NCI-H526 (cell line): ENCODE measurements at regions not wholly inside any gene's neighbourhood (a gene's known extent, or its start where the extent isn't known, plus 50 kb on each side); places are given as distances from the start of the nearest gene placed in this dataset.
A peak's percentile ranks its signal among the peaks of the same experiment; 100 is the strongest.

Experiments
- DNase-seq, 2 experiments: peaks; one replicate each; lab custom pipeline; 2025; lab: John Stamatoyannopoulos, UW

DNA sequence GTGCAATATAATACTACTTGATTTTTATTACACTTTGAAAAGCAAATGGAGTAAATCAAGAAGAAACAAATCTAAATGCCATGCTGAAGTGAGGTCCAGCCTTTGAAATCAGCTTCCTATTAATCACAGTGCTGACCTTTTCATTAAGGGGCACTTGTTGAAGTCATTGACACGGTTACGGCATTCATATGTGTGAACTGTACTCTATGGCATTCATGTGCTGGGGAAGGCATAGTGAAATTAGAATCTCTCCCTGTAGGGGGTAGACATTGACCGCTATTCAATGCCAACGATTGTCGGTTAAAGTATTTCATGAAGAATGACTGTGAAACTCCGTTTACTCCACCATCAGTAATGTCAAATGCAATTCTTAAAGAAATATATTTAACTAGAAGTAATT, 296.1 kb upstream of the SEMA3A start:
- no peak for DNase-seq

DNA sequence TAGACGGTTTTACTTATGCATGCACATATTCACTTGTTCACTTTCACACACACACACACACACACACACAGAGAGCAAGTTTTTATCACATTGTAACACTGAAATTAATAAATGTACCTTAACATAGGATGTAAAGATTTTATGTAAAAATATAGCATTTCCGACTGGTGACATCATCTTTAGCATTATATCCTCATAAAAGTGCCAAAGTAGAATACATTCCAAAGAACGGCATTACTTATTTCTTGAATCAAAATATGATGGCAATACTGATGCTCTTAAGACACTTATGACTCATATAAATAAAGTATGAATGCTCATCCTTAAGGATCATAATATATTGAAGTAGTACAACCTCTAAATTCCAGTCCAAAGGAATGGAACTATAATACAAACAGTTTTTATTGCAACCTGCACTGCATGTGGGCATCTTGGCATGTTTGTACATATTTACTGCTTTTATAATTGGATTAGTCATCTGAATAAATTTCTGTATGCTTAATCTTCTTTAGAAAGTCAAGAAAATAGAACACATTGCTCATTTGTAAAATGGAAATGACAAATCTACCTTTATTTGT, 290.0 kb upstream of the SEMA3A start:
- DNase-seq: no peak

DNA sequence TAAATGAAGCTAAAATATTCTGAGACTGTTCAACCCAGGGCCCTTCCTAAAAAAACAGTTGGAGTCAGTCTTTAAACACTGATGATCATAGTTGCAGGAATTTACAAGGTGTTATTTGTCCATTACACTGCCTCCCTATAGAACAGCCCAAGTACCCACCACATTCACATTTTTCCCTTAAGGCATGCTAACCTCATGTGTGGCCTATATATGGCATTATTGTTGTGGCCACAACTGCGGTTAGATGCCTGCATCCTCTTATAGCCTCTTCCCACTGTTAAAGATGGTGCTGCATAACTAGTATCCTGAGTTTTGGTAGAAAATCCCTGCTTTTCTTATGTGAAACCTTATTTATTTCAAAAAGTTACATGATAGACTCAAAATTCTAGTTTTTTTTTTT, 287.9 kb upstream of the SEMA3A start:
- DNase-seq: no peak

DNA sequence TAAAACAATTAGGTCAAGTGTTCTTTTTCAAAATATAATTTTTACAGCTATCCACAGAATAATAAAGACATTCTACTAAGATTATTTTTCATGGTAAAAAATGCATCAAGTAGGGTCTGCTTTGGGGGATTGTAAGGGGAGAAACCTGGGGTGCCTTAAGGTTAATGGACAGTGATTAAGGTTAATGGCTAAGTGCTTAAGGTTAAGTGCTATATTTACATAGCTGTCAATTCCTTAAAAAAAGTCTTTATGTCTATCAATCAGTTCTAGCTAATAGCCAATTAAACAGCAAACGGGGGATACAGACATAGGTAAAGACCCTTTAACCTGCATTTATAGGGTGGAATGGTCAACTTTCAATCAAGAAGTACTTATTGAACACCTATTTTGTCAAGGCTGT, 284.5 kb upstream of the SEMA3A start:
- no peak for DNase-seq

DNA sequence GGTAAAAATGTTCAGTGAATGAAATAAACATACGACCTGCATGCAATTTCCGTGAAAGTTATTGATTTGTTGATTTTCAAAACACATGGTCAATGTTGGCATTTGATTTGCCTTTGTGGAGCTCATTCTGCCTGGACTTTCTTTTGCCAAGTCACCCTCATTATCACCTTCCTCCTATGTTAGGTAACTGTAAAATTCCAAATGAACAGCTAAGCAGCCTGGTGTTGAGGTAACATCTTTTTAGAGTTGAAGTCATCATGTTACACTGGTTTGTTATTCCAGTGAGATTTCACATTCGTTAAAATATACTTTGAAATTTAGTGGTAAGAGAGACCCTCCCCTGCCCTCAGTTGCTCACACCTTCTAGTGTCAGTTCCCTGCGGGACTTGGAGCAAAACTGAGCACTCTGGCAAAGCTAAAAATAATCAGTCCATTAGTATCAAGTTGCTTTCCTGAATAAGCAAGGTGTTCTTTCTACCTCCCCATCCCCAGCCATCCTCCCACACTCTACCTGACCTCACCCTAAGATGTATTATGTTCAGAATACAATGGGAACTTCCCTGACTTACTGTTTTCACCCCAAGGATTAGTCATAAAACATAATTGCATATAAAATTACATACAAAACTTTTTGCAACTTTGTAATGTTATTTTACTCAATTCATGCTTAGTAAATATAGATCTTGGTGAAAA, 283.3 kb upstream of the SEMA3A start:
- no peak for DNase-seq

DNA sequence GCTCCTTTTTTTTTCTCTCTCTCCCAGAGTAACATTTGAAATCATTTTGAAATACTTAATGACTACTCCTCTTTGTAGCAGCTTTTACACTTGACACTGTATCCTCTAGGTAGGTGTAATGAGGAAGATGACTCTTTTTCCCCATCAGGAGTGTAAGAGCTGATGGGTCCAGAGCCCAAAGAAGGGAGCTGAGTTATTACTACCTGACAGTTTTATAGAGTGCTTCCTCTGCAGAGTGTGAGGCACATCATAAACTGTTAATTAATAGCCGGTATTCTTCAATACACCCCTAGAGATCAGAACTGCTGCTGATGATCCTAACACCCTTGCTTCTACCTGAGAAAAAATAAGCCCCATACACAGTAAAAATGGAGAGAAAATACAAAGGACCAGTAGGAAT, 279.8 kb upstream of the SEMA3A start:
- DNase-seq: no peak

DNA sequence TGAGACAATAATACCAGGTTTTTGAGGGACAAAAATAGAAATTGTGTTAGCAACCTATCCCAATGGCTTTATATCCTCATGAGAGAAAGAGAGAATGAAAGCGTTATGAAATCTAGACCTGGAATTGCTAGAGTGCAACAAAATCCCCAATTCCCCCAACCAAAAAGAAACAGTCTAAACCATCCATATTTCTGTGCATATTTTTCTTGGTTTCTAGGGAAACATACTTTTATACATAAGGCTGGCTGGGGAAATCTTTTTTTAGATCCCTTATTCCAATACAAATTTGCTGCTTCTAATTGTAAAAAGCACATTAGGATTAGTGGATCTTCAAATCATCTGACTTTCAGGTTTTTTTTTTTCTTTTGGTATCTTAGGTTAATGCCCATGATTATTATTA, 277.0 kb upstream of the SEMA3A start:
- no peak for DNase-seq

DNA sequence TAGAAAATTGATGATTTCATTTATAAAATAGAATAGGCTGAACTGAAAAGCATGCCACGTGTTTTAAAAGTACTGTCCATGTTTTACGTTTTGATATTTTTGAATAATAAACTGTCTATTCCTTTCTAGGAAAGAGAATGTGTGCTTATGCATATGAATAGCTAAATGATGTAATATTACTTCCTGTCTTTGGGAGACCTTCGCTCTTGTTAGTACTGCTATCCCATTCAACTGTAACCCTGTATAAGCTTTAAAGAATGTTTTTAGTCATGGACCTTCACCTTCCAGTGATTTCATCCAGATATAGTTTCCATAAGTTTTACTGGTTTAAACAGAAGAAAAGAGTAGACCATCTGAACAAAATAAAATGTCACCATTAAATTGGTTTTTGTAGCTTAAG, 274.4 kb upstream of the SEMA3A start:
- DNase-seq: no peak

DNA sequence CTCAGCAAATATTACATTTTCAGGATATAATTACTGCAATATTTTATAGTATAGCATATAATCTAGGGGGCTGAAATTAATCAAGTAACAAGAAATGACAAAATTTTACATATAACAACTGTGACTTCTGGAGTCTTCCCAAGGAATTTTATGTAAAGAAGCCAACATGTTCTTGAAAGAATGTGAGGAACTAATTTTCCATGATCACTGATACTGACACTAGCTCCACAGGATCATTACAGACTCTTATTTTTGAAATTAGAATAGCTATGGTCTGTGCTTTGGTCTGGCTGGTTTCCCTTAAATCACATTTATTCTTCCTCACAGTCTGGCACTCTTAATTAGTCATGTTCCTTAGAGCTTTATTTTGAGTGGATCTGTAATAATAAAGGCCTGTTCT, 267.7 kb upstream of the SEMA3A start:
- no peak for DNase-seq

DNA sequence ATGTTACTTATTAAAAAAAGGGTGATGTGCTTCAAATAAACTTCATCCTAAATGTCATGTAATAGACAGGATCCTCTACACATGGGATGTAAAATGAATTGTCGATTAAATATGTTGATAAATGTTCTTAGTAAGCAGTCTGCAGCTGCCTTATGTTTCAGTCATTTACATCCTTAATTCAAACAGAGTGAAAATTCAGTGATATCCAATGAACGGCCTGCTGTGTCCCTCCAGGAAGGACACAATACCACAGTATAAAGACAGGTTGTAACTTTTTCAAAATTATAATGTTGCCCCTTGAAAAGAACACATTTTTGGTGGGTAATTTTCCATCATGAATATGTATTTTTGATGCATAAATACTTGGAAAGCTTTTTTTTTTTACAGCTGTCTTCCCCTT, 266.5 kb upstream of the SEMA3A start:
- DNase-seq: no peak

DNA sequence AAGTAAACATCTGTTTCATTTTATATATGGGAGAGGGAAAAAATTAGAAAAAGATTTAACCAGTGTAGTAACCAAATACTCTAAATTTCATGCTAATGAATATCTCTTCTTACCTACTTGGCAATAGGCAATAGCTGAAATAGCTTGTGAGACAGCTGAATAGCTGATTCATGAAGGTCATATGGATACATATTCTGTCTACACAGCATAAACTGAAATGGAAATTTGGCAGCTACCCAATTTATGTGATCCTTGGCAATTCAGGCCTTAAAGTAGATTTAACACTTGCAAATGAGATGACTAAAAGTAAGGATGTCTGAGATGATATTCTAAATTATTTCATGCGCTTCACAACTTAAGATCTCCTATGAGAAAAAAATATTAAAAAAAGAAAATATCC, 261.2 kb upstream of the SEMA3A start:
- peak in 1 of 2 experiments; percentile 8 for DNase-seq

DNA sequence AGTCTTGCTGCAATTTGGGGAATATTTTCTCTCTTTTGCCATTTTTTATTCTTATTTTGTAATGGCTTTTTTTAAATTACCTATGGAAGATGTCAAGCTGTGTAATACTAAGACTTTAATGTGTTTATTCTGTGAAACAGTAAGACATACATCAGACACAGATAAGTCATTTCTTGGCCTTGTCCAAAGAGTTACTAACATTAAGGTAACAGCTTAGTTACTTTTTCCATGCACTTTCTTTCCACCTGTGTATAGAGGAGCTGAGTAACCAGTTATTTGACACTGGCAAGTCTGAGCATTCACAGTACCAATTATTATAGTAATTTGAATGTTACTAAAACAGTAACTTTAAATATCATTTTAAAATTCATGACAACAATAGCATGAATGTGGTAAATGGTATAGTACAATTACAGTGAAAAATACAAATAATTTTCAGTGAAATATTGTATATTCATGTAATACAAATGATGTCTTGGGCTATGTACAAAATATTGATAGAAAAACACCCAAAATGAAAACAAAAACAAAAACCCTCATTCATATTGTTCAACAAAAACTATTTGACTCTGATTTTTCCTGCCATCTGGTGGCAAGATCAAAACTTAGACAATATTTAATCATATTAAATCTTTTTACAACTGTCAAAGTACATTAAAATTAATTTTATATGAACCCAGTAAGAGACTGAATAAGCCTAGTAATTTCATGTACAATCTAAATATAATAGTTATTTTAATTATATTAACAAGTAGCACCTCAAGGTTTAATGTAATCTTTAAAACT, 259.8 kb upstream of the SEMA3A start:
- DNase-seq: no peak

DNA sequence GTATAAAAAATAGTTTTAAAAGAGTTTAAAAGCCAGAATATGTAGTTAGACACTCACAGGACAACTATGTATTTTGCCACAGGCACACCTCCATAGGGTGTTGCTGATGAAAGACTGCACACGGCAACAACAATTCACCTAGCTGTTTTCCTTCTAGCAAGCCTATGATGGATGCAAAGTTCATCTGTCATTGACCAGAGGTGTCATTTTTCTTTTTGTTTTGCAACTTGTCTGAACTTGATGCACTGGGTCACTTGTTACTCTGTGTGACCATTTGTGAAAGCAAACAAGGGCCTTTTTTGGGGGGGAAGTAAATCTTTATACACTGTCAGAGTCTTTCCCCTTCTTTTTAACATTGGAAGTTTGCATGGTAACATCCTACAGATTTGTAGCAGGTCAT, 258.0 kb upstream of the SEMA3A start:
- no peak for DNase-seq

DNA sequence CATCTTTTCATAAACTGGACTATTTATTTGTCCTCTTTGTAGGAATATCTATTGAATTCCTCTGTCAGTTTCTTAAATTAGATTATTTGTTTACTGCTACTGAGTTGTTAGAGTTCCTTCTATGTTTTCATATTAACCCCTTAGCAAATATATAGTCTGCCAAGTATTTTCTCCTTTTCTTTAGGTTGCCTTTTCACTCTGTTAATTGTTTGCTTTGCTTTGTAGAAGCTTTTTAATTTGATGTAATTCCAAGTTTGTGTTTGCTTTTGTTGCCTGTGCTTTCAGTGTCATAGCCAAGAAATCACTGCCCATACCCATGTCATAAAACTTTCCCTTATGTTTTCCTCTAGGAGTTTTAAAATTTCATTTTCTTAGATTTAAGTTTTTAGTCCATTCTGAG, 256.2 kb upstream of the SEMA3A start:
- DNase-seq: no peak

DNA sequence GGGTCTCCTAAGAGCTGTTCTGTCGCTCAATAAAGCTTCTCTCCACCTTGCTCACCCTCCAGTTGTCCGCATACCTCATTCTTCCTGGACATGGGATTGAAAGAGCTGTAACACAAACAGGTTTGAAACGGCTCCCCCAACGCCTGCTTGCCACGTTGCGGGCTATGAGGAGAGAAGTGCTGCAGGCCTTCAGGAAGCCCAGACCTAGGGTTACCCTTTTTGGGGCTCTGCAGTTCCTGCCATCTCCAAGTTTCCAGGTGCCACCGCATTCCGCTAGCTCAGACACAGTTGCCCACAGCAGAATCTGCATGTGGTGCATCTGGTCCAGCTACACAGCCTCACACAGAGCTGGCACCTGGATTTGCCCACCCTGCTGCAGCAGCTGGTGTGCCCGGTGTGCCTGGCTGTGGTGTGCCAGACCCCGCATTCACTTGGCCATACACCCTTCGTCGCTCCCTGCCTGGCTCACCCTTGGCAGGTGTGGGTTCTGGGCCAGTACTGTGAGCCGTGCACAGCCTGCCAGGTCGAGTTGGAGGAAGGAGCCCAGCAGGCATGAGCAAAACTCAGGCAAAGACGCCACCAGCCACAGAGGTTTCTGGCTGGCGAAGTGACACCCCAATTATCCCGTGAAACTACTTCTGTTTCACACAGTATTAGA, 253.2 kb upstream of the SEMA3A start:
- DNase-seq: no peak

DNA sequence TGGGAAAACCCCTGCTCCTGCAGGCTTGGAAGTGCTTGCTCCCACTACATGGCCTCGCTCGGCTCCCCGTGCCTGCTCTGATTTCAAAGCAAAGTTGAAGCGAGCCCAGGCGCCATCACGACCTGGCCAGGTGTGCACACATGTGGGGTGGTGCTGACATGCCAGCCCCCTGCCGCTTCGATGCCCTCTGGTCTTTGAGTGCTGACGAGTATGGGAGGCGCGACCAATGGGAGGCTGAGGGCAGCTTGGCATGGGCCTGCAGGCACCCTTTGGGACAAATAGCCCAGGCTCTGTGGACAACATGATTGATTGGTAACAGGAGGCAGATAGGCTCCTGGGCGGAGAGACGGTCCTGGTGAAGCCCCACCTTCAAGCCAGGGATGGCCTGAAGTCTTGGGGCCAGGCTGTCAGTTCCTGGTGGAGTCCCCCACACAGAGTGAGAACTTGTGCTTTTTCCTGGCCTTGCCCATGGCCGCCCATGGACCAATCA, 252.4 kb upstream of the SEMA3A start:
- DNase-seq: no peak

DNA sequence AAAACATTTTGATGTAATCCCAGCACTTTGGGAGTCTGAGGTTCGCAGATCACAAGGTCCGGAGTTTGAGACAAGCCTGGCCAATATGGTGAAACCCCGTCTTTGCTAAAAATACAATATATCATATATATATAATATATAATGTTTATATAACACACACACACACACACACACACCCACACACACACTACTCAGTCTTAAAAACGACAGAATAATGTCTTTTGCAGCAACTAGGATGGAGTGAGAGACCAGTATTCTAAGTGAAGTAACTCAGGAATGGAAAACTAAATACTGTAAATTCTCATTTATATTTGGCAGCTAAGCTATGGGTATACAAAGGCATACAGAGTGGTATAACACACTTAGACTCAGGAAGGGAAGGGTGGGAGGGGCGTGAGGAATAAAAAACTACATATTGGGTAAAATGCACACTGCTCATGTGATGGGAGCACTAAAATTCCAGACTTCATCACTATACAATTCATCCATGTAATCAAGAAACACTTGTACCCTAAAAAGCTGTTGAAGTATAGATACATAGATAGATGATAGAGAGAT, 231.2 kb upstream of the SEMA3A start:
- DNase-seq: no peak

DNA sequence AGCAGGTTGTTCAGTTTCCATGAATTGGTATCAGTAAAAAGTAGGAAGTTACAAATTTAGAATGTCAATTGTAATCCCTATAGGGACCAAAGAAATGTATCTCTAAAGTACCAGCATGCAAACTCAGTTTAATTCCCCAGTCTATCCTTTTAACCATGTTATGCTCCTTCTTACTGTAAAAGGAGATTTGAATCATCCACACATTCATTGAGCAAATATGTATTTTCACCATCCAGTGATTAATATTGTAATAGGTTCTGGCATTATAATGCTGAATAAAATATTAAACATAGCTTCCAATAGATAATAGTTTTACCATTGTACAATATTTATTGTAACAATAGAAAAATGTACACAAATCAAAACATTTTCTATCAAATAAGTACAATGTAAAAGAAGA, 228.2 kb upstream of the SEMA3A start:
- no peak for DNase-seq

DNA sequence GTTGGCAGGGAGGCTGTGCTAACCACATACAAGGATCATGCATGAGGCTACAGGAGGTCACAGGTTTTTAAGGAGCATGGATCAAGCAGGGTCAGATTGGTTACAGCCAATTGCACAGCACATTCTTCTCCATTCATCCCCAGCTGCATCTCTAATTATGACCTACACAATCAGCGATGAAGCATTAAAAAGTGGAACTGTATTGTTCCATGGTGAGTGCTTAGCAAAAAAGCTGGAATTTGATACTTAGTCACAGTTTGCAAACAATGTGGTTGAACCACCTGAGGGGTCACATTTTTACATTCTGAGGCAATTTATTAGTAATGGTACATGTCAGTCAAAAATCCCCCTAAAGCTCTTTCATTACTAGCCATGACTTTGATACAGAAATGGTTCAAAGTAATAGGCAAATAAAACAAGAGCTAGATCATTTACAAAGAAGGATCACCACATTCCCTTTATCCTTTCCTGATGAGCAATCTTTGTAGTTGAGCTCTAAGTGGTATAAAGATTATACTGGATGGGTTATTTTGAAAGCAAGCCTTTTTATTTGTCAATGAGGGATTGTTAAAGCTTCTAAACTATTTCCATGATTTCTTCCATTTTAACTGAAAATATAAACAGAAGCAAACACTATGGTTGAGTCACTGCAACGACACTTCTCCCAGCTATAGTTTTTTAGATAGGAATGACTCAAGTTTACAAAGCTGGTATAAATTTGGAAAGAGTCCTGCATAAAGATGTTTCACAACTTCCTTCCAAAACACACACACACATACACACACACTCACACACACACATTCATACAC, 217.8 kb upstream of the SEMA3A start:
- DNase-seq: no peak

DNA sequence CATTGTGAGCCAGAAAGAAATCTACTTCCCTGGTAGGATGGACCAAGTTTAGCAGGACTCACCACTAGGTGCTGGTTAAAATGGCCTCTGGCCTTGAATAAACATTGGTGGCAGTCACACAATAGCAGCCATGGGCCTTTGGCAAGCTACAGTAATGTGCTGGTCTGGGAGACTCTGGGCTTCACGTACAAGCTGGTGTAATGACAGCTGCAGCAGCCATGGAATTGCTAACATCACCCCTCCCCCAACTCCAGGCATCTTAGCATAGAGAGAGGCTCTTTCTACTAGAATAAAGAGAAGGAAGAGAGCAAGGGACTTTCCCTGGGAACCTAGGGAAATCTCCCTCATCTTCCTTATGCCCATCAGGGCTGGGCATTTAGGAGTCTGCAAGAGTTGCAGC, 205.1 kb upstream of the SEMA3A start:
- DNase-seq: no peak

DNA sequence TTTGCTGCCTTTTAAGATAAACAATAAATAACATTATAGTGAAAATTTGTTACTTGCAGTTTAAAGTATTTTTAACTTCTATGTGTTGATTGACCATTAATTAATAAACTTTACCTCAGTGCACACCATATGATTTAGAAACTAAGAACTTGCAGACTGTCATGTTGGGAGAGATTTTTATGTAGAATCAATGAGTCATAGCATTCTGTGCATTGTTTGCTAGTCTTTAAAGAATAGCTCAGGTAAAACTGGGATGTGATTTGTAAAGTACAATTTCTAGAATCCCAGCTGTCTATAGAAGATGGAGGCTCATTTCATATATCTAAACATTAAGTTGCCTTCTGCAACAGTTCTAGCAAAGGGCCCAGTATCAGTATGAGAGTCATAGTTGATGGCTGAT, 199.6 kb upstream of the SEMA3A start:
- no peak for DNase-seq

DNA sequence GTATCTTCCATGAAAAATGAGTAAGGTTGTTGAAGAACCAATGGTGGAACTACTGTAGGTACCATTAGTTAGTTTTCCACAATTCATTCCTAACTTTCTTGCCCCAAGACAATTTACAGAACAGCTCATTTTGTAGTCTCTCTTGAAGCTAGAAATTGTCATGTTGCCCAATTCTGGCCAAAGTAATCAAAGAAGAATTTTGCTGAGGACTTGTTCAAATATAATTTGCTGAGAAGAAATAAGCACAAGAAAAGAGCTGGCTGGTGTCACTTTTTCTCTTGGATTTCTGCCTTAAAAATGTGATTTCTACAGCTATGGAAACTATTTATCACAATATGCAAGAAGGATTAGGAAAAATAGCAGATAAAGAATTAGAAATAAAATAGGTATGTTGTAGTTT, 199.2 kb upstream of the SEMA3A start:
- no peak for DNase-seq
